ENCODE measurements at regions not wholly inside any gene's neighbourhood (a gene's known extent, or its start where the extent isn't known, plus 50 kb on each side); places are given as distances from the start of the nearest gene placed in this dataset.

DNA sequence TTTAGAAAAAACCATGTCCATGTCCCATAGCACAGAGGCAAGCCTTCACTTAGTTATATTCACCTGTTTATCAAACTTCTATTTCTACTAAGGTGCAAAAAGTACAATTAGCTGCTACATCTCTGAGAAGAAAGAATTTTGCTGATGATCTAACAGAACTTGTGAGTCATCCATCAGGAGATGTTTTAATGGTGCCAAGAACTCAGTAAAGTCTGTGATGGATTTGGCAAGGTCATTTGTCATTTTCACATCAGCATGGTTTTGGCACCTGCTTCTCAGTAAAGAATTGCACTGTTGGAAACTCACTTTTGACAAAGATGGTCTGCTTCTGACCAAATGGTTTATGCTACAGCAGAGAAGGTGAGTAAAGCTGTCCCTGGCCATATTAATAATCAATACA is 195.7 kb upstream of the TMEFF2 start:
- TF ChIP-seq, protein P1, sequence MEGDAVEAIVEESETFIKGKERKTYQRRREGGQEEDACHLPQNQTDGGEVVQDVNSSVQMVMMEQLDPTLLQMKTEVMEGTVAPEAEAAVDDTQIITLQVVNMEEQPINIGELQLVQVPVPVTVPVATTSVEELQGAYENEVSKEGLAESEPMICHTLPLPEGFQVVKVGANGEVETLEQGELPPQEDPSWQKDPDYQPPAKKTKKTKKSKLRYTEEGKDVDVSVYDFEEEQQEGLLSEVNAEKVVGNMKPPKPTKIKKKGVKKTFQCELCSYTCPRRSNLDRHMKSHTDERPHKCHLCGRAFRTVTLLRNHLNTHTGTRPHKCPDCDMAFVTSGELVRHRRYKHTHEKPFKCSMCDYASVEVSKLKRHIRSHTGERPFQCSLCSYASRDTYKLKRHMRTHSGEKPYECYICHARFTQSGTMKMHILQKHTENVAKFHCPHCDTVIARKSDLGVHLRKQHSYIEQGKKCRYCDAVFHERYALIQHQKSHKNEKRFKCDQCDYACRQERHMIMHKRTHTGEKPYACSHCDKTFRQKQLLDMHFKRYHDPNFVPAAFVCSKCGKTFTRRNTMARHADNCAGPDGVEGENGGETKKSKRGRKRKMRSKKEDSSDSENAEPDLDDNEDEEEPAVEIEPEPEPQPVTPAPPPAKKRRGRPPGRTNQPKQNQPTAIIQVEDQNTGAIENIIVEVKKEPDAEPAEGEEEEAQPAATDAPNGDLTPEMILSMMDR (IDR thresholded peaks at IDR 0.05) = no peak
- no peak for TF ChIP-seq EZH2 (IDR thresholded peaks at IDR 0.05; ENCODE audit: borderline replicate concordance, insufficient read depth, low read depth, low read length, poor library complexity, severe bottlenecking)

All from B cell (primary cell).